ENCODE measurements at regions not wholly inside any gene's neighbourhood (a gene's known extent, or its start where the extent isn't known, plus 50 kb on each side); places are given as distances from the start of the nearest gene placed in this dataset.

GRCh38 chr4:57233386-57233785 lies 123.2 kb upstream of the IGFBP7 start:
- DNase-seq (ENCODE audit: low read depth) = no peak
- TF ChIP-seq, protein P1, sequence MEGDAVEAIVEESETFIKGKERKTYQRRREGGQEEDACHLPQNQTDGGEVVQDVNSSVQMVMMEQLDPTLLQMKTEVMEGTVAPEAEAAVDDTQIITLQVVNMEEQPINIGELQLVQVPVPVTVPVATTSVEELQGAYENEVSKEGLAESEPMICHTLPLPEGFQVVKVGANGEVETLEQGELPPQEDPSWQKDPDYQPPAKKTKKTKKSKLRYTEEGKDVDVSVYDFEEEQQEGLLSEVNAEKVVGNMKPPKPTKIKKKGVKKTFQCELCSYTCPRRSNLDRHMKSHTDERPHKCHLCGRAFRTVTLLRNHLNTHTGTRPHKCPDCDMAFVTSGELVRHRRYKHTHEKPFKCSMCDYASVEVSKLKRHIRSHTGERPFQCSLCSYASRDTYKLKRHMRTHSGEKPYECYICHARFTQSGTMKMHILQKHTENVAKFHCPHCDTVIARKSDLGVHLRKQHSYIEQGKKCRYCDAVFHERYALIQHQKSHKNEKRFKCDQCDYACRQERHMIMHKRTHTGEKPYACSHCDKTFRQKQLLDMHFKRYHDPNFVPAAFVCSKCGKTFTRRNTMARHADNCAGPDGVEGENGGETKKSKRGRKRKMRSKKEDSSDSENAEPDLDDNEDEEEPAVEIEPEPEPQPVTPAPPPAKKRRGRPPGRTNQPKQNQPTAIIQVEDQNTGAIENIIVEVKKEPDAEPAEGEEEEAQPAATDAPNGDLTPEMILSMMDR (IDR thresholded peaks at IDR 0.05; ENCODE audit: insufficient read depth, low read depth, low read length, missing control alignments) = no peak
- no peak overlapping the region for H3K4me3 ChIP-seq (ENCODE audit: low read depth, low read length)

DNA sequence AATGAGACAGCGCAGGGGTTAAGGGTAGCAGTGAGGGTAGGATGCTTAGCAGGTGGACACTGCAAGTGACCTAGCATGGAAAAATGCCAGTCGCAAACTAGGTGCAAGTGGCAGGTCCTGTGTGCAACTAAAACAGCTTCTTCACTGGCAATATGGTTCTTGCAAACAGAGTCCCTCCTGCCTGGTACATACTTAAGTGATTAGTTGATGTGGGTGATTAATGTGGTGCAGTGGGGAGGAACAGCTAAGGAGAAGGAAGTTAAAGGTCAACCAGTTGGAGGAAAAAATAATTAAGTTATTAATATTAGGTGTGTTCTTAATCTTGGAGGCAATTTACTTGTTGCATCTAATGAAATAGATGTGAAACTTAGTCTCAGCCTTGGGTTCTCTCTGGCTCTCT lies 121.6 kb upstream of the IGFBP7 start:
- TF ChIP-seq, protein P1 (IDR thresholded peaks at IDR 0.05; ENCODE audit: insufficient read depth, low read depth, low read length, missing control alignments) = no peak
- no peak overlapping the region for H3K4me3 ChIP-seq (ENCODE audit: low read depth, low read length)

DNA sequence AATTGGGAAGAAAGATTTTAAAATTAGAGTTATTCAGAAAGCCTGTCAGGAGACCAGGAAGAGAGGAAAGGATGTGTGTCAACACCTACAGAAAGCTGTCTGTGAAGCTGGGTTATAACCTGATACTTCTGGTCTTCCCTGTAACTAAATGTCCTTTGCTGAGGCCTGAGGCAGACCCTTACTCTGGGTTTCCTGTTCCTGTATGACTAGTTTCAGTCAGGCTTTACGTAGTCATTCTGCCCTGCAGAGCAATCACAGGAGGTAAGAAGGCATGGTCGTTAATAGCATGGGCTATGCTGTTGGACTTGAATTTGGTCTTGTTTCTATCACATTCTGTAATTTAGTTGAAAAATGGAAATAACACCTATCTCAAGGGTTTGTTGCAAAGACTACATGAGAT lies 110.5 kb upstream of the IGFBP7 start:
- no peak overlapping the region for H3K4me3 ChIP-seq (ENCODE audit: low read depth, low read length)

More for the DNA sequence above, 121.6 kb upstream of the IGFBP7 start:
- DNase-seq (ENCODE audit: low read depth) = no peak

DNA sequence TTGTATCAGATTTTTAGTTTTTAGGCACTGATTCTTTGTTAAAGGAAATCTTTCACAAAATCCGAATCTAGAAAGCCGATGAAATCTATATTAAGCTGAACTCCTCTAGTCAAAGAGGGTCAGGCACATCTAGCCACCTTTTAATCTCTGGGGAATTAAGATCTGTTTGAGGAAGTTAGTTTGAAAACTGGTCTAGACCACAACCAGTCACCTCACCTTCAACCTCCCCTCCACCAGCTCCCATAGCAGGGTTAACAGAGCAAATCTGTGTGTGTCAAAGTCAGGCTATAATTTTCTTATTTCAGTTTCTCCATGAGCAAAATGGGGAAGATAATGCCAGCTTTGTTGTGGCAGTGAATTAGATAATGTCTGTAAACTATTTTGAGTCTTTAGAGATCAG lies 110.0 kb upstream of the IGFBP7 start:
- no peak overlapping the region for H3K4me3 ChIP-seq (ENCODE audit: low read depth, low read length)
- no peak for DNase-seq (ENCODE audit: low read depth)
- TF ChIP-seq, protein P1 (IDR thresholded peaks at IDR 0.05; ENCODE audit: insufficient read depth, low read depth, low read length, missing control alignments) = no peak

More for the DNA sequence above, 110.5 kb upstream of the IGFBP7 start:
- no peak for DNase-seq (ENCODE audit: low read depth)
- TF ChIP-seq, protein P1 (IDR thresholded peaks at IDR 0.05; ENCODE audit: insufficient read depth, low read depth, low read length, missing control alignments) = no peak

- no peak for DNase-seq (ENCODE audit: low read depth)
- no peak overlapping the region for H3K4me3 ChIP-seq (ENCODE audit: low read depth, low read length)
- TF ChIP-seq, protein P1 (IDR thresholded peaks at IDR 0.05; ENCODE audit: insufficient read depth, low read depth, low read length, missing control alignments) = no peak
Measured at GRCh38 chr4:57219431-57219830, 109.2 kb upstream of the IGFBP7 start.

GRCh38 chr4:57214654-57215411 lies 104.6 kb upstream of the IGFBP7 start:
- H3K4me3 ChIP-seq (ENCODE audit: low read depth, low read length) = no peak overlapping the region
- DNase-seq (ENCODE audit: low read depth) = no peak
- TF ChIP-seq, protein P1 (IDR thresholded peaks at IDR 0.05; ENCODE audit: insufficient read depth, low read depth, low read length, missing control alignments) = no peak

DNA sequence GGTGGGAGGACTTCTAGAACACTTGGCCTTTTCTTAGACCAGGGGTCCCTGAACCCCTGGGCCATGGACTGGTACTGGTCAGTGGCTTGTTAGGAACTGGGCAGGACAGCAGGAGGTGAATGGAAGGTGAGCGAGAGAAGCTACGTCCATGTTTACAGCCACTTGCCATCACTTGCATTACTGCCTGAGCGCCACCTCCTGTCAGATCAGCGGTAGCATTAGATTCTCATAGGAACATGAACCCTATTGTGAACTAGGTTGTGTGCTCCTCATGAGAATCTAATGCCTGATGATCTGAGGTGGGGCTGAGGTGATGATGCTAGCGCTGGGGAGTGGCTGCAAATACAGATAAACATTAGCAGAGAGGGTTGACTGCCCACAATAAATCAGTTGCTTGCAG lies 100.9 kb upstream of the IGFBP7 start:
- no peak overlapping the region for H3K4me3 ChIP-seq (ENCODE audit: low read depth, low read length)
- TF ChIP-seq, protein P1 (IDR thresholded peaks at IDR 0.05; ENCODE audit: insufficient read depth, low read depth, low read length, missing control alignments) = peak; percentile 3
- DNase-seq (ENCODE audit: low read depth) = peak; percentile 13

Data from GM12865 (cell line).